CD4-positive, alpha-beta memory T cell (primary cell): ENCODE measurements at regions not wholly inside any gene's neighbourhood (a gene's known extent, or its start where the extent isn't known, plus 50 kb on each side); places are given as distances from the start of the nearest gene placed in this dataset.

Experiments
- CTCF ChIA-PET: fragments of 350-600 bp; sonication (Branson Sonifier 250); formaldehyde crosslinking; loops from one replicate; lab custom pipeline; 2021; ENCODE audit warnings: inconsistent platforms; ENCODE audit not compliant: partially characterized antibody; lab: Charles Lee
- POLR2A ChIA-PET: fragments of 350-600 bp; sonication (Branson Sonifier 250); formaldehyde crosslinking; loops from one replicate; lab custom pipeline; 2021; ENCODE audit not compliant: partially characterized antibody; lab: Charles Lee
- DNase-seq, 5 donors: peaks; one replicate each; pipeline versions ENCODE4 v3.0.0 to v3.0.0-alpha.2; 2020 to 2022; ENCODE audit warnings: mixed read lengths in 1 of 5
- H3K27ac ChIP-seq: one replicate; pipeline ENCODE4 v1.7.0; 2013; ENCODE audit warnings: low read depth, low read length
- H3K27me3 ChIP-seq: 2 replicates; pipeline ENCODE4 v1.7.0; 2013; ENCODE audit warnings: mild to moderate bottlenecking, low read length, moderate library complexity; ENCODE audit not compliant: insufficient read depth
- H3K36me3 ChIP-seq: 2 replicates; pipeline ENCODE4 v1.7.0; 2013; ENCODE audit warnings: mild to moderate bottlenecking, low read length, moderate library complexity; ENCODE audit not compliant: insufficient read depth
- H3K4me1 ChIP-seq: 2 replicates; pipeline ENCODE4 v1.7.0; 2013; ENCODE audit warnings: mild to moderate bottlenecking, low read length, moderate library complexity; ENCODE audit not compliant: insufficient read depth
- H3K4me3 ChIP-seq, 2 donors: one replicate each; pipeline ENCODE4 v1.7.0; 2013; ENCODE audit warnings: low read length in 2 of 2, mild to moderate bottlenecking in 1 of 2
- H3K9me3 ChIP-seq, 2 donors: one replicate each; pipeline ENCODE4 v1.7.0; 2013; ENCODE audit warnings: low read length in 2 of 2, control low read depth in 1 of 2; ENCODE audit not compliant: control insufficient read depth in 1 of 2
- H3K27ac Mint-ChIP-seq, 7 donors: one replicate each; pipeline ENCODE4 v1.8.0; 2020 to 2021; ENCODE audit warnings: mixed read lengths in 7 of 7, mild to moderate bottlenecking in 6 of 7, inconsistent platforms in 3 of 7, moderate library complexity in 3 of 7
- H3K27me3 Mint-ChIP-seq, 2 donors: one replicate each; pipeline ENCODE4 v1.8.0; 2020 to 2021; ENCODE audit warnings: mixed read lengths in 2 of 2
- H3K36me3 Mint-ChIP-seq, 2 donors: one replicate each; pipeline ENCODE4 v1.8.0; 2020 to 2021; ENCODE audit warnings: mixed read lengths in 2 of 2, inconsistent platforms in 1 of 2, mild to moderate bottlenecking in 1 of 2
- H3K4me1 Mint-ChIP-seq, 4 donors: one replicate each; pipeline ENCODE4 v1.8.0; 2020 to 2021; ENCODE audit warnings: mixed read lengths in 4 of 4, mild to moderate bottlenecking in 1 of 4
- H3K4me3 Mint-ChIP-seq, 8 donors: one replicate each; pipeline ENCODE4 v1.8.0; 2020 to 2021; ENCODE audit warnings: mixed read lengths in 8 of 8, mild to moderate bottlenecking in 7 of 8, moderate library complexity in 6 of 8, inconsistent platforms in 3 of 8
- H3K9me3 Mint-ChIP-seq, 8 donors: one replicate each; pipeline ENCODE4 v1.8.0; 2020 to 2021; ENCODE audit warnings: mixed read lengths in 8 of 8, mild to moderate bottlenecking in 5 of 8, inconsistent platforms in 3 of 8, moderate library complexity in 1 of 8
- intact Hi-C: fragments of 100-400 bp; cut with micrococcal nuclease; formaldehyde crosslinking; loops from one replicate; pipeline ENCODE4 v1.15.1; 2023

- peaks cover 0 to 3% of the 10 kb centered on the region in 2 donors for H3K27me3 Mint-ChIP-seq
- H3K4me3 Mint-ChIP-seq, result no peak overlapping the region
- Histone ChIP-seq H3K27ac (no peak overlapping the region), H3K36me3 (no peaks in the 10 kb centered on the region), H3K27me3 (no peaks in the 10 kb centered on the region), H3K4me3 (no peak overlapping the region), H3K4me1 (no peaks in the 10 kb centered on the region), H3K9me3 (no peaks in the 10 kb centered on the region)
- H3K4me1 Mint-ChIP-seq, result no peaks in the 10 kb centered on the region
- ChIA-PET POLR2A (no interaction called here), CTCF (no interaction called here)
- no peak for DNase-seq
- intact Hi-C loops, result no loop called here
- H3K36me3 Mint-ChIP-seq, result no peaks in the 10 kb centered on the region
- H3K9me3 Mint-ChIP-seq, result no peaks in the 10 kb centered on the region
- H3K27ac Mint-ChIP-seq, result no peak overlapping the region
Measured at GRCh38 chr14:55904086-55904485, 214.1 kb upstream of the PELI2 start.

- H3K4me1 ChIP-seq, result no peaks in the 10 kb centered on the region
- H3K27ac Mint-ChIP-seq, result no peak overlapping the region
- H3K36me3 Mint-ChIP-seq, result no peaks in the 10 kb centered on the region
- no peaks in the 10 kb centered on the region for H3K36me3 ChIP-seq
- ChIA-PET POLR2A (no interaction called here), CTCF (no interaction called here)
- H3K27ac ChIP-seq, result no peak overlapping the region
- peaks cover 2 to 3% of the 10 kb centered on the region in 2 donors for H3K27me3 Mint-ChIP-seq
- no peaks in the 10 kb centered on the region for H3K9me3 ChIP-seq
- intact Hi-C loops, result no loop called here
- no peaks in the 10 kb centered on the region for H3K27me3 ChIP-seq
- no peaks in the 10 kb centered on the region for H3K4me1 Mint-ChIP-seq
- H3K4me3 ChIP-seq, result no peak overlapping the region
- no peak overlapping the region for H3K4me3 Mint-ChIP-seq
- DNase-seq, result no peak
- no peaks in the 10 kb centered on the region for H3K9me3 Mint-ChIP-seq
Measured at GRCh38 chr14:55908106-55908505, 210.1 kb upstream of the PELI2 start.

DNA sequence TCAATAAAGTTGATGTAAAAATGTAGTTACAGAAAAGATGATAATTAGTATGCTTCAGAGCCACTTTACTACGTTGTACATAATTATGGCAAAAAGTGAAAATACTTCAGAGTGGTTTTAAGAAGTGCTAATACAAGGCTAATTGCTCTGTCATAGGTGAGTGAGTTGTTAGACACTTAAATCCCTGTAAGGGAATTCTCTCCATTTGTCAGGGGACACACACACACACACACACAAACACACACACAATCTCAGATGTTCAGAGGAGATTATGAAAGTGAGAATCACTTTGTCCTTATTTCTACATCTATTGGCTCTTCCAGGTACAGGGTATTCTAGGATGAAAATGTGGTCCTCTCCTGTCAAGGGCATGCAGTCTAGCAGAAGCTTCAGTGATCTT is 208.3 kb upstream of the PELI2 start:
- no peaks in the 10 kb centered on the region for H3K4me1 ChIP-seq
- H3K4me3 ChIP-seq, result no peak overlapping the region
- no peaks in the 10 kb centered on the region for H3K9me3 Mint-ChIP-seq
- no peaks in the 10 kb centered on the region for H3K9me3 ChIP-seq
- intact Hi-C loops, result no loop called here
- POLR2A ChIA-PET, result no interaction called here
- DNase-seq, result no peak
- no peaks in the 10 kb centered on the region for H3K27me3 ChIP-seq
- H3K27me3 Mint-ChIP-seq, result peaks cover 4 to 6% of the 10 kb centered on the region in 2 donors
- CTCF ChIA-PET, result no interaction called here
- no peak overlapping the region for H3K4me3 Mint-ChIP-seq
- no peaks in the 10 kb centered on the region for H3K36me3 ChIP-seq
- H3K27ac ChIP-seq, result no peak overlapping the region
- no peak overlapping the region for H3K27ac Mint-ChIP-seq
- H3K36me3 Mint-ChIP-seq, result no peaks in the 10 kb centered on the region
- no peaks in the 10 kb centered on the region for H3K4me1 Mint-ChIP-seq

- H3K9me3 Mint-ChIP-seq, result no peaks in the 10 kb centered on the region
- no peaks in the 10 kb centered on the region for H3K9me3 ChIP-seq
- DNase-seq, result no peak
- no peak overlapping the region for H3K4me3 ChIP-seq
- H3K4me1 ChIP-seq, result no peaks in the 10 kb centered on the region
- no peaks in the 10 kb centered on the region for H3K27me3 ChIP-seq
- CTCF ChIA-PET, result no interaction called here
- H3K27ac ChIP-seq, result no peak overlapping the region
- no peaks in the 10 kb centered on the region for H3K4me1 Mint-ChIP-seq
- no peak overlapping the region for H3K27ac Mint-ChIP-seq
- H3K27me3 Mint-ChIP-seq, result peaks cover 4 to 6% of the 10 kb centered on the region in 2 donors
- no peaks in the 10 kb centered on the region for H3K36me3 ChIP-seq
- POLR2A ChIA-PET, result no interaction called here
- intact Hi-C loops, result no loop called here
- no peaks in the 10 kb centered on the region for H3K36me3 Mint-ChIP-seq
- H3K4me3 Mint-ChIP-seq, result no peak overlapping the region
Measured at GRCh38 chr14:55910601-55911243, 207.5 kb upstream of the PELI2 start.

GRCh38 chr14:55911776-55912175 is 206.4 kb upstream of the PELI2 start:
- Mint-ChIP-seq H3K4me1 (no peaks in the 10 kb centered on the region), H3K27ac (no peak overlapping the region), H3K9me3 (peaks cover 0 to under 1% (median 0%) of the 10 kb centered on the region in 8 donors), H3K27me3 (peaks cover 6 to 8% of the 10 kb centered on the region in 2 donors), H3K4me3 (no peak overlapping the region), H3K36me3 (no peaks in the 10 kb centered on the region)
- Histone ChIP-seq H3K9me3 (no peaks in the 10 kb centered on the region), H3K4me1 (no peaks in the 10 kb centered on the region), H3K27ac (no peak overlapping the region), H3K27me3 (no peaks in the 10 kb centered on the region), H3K36me3 (no peaks in the 10 kb centered on the region), H3K4me3 (no peak overlapping the region)
- ChIA-PET POLR2A (no interaction called here), CTCF (no interaction called here)
- intact Hi-C loops, result no loop called here
- no peak for DNase-seq

- H3K36me3 Mint-ChIP-seq, result no peaks in the 10 kb centered on the region
- Histone ChIP-seq H3K27me3 (no peaks in the 10 kb centered on the region), H3K27ac (no peak overlapping the region), H3K4me3 (no peak overlapping the region), H3K4me1 (no peaks in the 10 kb centered on the region), H3K9me3 (no peaks in the 10 kb centered on the region), H3K36me3 (no peaks in the 10 kb centered on the region)
- ChIA-PET POLR2A (no interaction called here), CTCF (no interaction called here)
- H3K9me3 Mint-ChIP-seq, result peaks cover 0 to 5% (median 0%) of the 10 kb centered on the region in 8 donors
- H3K27me3 Mint-ChIP-seq, result peaks cover 4 to 11% of the 10 kb centered on the region in 2 donors
- intact Hi-C loops, result no loop called here
- no peak overlapping the region for H3K27ac Mint-ChIP-seq
- DNase-seq, result no peak
- H3K4me1 Mint-ChIP-seq, result no peaks in the 10 kb centered on the region
- H3K4me3 Mint-ChIP-seq, result no peak overlapping the region
Measured at GRCh38 chr14:55912344-55912743, 205.9 kb upstream of the PELI2 start.

DNA sequence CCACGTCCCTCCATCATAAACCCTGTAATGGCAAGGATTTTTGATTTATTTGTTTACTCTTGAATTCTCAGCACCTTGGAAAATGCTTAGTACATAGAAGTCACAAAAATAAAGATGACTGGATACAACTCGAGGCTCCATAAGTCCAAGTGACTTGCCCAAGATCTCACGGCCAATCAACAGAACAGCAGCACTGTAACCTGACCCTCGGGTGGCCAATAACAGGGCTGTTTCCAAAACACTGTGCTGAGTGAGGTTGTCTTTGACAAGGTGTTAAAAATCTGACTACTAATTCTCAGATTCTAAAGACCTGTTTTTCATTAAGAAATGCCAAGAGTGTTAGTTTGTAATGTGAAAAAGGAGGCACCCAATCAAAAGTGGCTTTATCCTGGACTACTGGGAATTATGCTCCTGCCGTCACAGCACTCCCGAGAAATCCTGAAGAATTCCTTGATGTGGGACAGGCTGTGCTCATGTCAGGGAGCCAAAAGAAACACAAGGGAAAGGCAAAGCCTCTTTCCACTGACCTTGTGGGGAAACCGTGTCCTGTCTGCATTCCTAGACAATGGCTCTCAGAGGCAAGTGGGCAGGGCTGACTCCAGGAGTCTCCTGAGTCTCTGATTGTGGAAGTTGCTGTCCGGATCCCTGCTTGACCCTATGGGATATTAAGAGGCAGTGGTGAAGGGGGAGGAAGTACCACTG is 204.7 kb upstream of the PELI2 start:
- no peak for DNase-seq
- Histone ChIP-seq H3K36me3 (no peaks in the 10 kb centered on the region), H3K4me3 (no peak overlapping the region), H3K27me3 (no peaks in the 10 kb centered on the region), H3K27ac (no peak overlapping the region), H3K9me3 (no peaks in the 10 kb centered on the region), H3K4me1 (no peaks in the 10 kb centered on the region)
- Mint-ChIP-seq H3K36me3 (no peaks in the 10 kb centered on the region), H3K27ac (no peak overlapping the region), H3K4me1 (no peaks in the 10 kb centered on the region), H3K4me3 (no peak overlapping the region), H3K9me3 (peaks cover 0 to 5% (median 0%) of the 10 kb centered on the region in 8 donors), H3K27me3 (peaks cover 7 to 16% of the 10 kb centered on the region in 2 donors)
- ChIA-PET CTCF (no interaction called here), POLR2A (no interaction called here)
- intact Hi-C loops, result no loop called here
